ENCODE measurements at regions not wholly inside any gene's neighbourhood (a gene's known extent, or its start where the extent isn't known, plus 50 kb on each side); places are given as distances from the start of the nearest gene placed in this dataset.

DNA sequence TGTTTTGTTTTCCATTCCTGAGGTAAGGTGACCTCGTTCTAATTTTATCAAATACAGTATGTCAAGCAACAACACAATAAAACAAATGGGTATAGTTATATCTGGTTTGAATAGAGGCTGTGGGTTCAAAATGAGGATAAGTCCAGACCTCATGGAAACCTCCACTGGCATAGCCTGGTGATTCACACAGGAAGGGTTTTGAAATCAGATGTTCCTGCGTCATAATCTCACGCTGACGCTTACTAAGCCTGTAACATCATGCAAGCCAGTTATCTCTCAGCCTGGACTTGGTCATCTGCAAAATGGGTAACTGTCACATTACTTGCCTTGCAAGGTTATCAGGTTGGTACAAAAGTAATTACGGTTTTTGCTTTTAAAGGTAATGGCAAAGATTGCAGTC is 1056.3 kb upstream of the EEF2KMT start:
- POLR2A ChIA-PET, result no interaction called here
- no peaks in the 10 kb centered on the region for H3K36me3 ChIP-seq (ENCODE audit: insufficient read depth, low read length)

DNA sequence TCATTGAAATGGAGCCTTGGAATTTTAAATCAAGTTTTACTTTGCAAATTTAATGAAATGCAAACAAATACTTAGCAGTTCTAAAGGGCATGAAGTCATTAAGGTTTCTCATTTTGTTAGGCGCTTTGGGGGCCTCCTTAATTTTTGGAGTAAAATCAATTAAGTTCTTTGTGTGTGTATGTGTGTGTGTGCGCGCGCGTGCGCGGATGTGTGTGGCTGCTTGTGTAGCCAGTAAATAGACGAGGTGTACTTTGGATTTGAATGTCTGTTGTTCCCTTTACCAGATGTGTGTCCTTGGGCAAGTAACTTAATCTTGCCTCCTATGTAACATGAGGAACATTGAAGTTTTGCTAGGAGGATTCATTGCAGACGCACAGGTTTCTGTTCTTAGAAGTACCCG is 1051.4 kb upstream of the EEF2KMT start:
- Histone ChIP-seq H3K9me2 (ENCODE audit: insufficient read depth, low read length) (no peaks in the 10 kb centered on the region), H3K79me2 (ENCODE audit: insufficient read depth, low read depth, low read length) (no peaks in the 10 kb centered on the region), H4K20me1 (ENCODE audit: insufficient read depth, low read length) (no peaks in the 10 kb centered on the region), H3K4me1 (ENCODE audit: insufficient read depth, low read length, poor library complexity, severe bottlenecking) (no peaks in the 10 kb centered on the region), H3K4me2 (ENCODE audit: low read length) (no peak overlapping the region), H3K4me3 (ENCODE audit: low read depth, low read length, poor library complexity, severe bottlenecking) (no peak overlapping the region), H3K9me3 (ENCODE audit: low read length) (no peaks in the 10 kb centered on the region), H3K27ac (ENCODE audit: low read depth, low read length, poor library complexity, severe bottlenecking) (no peak overlapping the region), H3K36me3 (ENCODE audit: insufficient read depth, low read length) (no peaks in the 10 kb centered on the region), H2AFZ (ENCODE audit: low read length) (no peak overlapping the region)
- intact Hi-C loops (cut with micrococcal nuclease; ENCODE audit: unreplicated experiment), result no loop called here
- ChIA-PET POLR2A (no interaction called here), CTCF (ENCODE audit: unreplicated experiment) (no interaction called here)
- TF ChIP-seq, protein P1, sequence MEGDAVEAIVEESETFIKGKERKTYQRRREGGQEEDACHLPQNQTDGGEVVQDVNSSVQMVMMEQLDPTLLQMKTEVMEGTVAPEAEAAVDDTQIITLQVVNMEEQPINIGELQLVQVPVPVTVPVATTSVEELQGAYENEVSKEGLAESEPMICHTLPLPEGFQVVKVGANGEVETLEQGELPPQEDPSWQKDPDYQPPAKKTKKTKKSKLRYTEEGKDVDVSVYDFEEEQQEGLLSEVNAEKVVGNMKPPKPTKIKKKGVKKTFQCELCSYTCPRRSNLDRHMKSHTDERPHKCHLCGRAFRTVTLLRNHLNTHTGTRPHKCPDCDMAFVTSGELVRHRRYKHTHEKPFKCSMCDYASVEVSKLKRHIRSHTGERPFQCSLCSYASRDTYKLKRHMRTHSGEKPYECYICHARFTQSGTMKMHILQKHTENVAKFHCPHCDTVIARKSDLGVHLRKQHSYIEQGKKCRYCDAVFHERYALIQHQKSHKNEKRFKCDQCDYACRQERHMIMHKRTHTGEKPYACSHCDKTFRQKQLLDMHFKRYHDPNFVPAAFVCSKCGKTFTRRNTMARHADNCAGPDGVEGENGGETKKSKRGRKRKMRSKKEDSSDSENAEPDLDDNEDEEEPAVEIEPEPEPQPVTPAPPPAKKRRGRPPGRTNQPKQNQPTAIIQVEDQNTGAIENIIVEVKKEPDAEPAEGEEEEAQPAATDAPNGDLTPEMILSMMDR (conservative IDR thresholded peaks at IDR 0.05; ENCODE audit: low read length), result no peak
- TF ChIP-seq EZH2phosphoT487 (IDR thresholded peaks at IDR 0.05; ENCODE audit: borderline replicate concordance, low read depth, low read length), result no peak
- BruUV-seq (replicated peaks), result no TSS peak
- no peak for DNase-seq (ENCODE audit: low spot score)

More for the DNA sequence above, 1056.3 kb upstream of the EEF2KMT start:
- Histone ChIP-seq H3K9me2 (ENCODE audit: insufficient read depth, low read length) (no peaks in the 10 kb centered on the region), H3K79me2 (ENCODE audit: insufficient read depth, low read depth, low read length) (no peaks in the 10 kb centered on the region), H3K4me1 (ENCODE audit: insufficient read depth, low read length, poor library complexity, severe bottlenecking) (no peaks in the 10 kb centered on the region), H3K27ac (ENCODE audit: low read depth, low read length, poor library complexity, severe bottlenecking) (no peak overlapping the region), H4K20me1 (ENCODE audit: insufficient read depth, low read length) (no peaks in the 10 kb centered on the region), H3K4me2 (ENCODE audit: low read length) (no peak overlapping the region), H3K9me3 (ENCODE audit: low read length) (no peaks in the 10 kb centered on the region), H2AFZ (ENCODE audit: low read length) (no peak overlapping the region), H3K4me3 (ENCODE audit: low read depth, low read length, poor library complexity, severe bottlenecking) (no peak overlapping the region)
- no TSS peak for BruUV-seq (replicated peaks)
- intact Hi-C loops (cut with micrococcal nuclease; ENCODE audit: unreplicated experiment), result no loop called here
- DNase-seq (ENCODE audit: low spot score), result no peak
- CTCF ChIA-PET (ENCODE audit: unreplicated experiment), result no interaction called here
- no peak for TF ChIP-seq EZH2phosphoT487 (IDR thresholded peaks at IDR 0.05; ENCODE audit: borderline replicate concordance, low read depth, low read length)
- TF ChIP-seq, protein P1 (conservative IDR thresholded peaks at IDR 0.05; ENCODE audit: low read length), result no peak

- Histone ChIP-seq H4K20me1 (ENCODE audit: insufficient read depth, low read length) (no peaks in the 10 kb centered on the region), H3K9me2 (ENCODE audit: insufficient read depth, low read length) (no peaks in the 10 kb centered on the region), H2AFZ (ENCODE audit: low read length) (no peak overlapping the region), H3K9me3 (ENCODE audit: low read length) (no peaks in the 10 kb centered on the region), H3K79me2 (ENCODE audit: insufficient read depth, low read depth, low read length) (no peaks in the 10 kb centered on the region), H3K4me3 (ENCODE audit: low read depth, low read length, poor library complexity, severe bottlenecking) (no peak overlapping the region), H3K4me1 (ENCODE audit: insufficient read depth, low read length, poor library complexity, severe bottlenecking) (no peaks in the 10 kb centered on the region), H3K4me2 (ENCODE audit: low read length) (no peak overlapping the region), H3K36me3 (ENCODE audit: insufficient read depth, low read length) (no peaks in the 10 kb centered on the region), H3K27ac (ENCODE audit: low read depth, low read length, poor library complexity, severe bottlenecking) (no peak overlapping the region)
- DNase-seq (ENCODE audit: low spot score), result no peak
- TF ChIP-seq, protein P1 (conservative IDR thresholded peaks at IDR 0.05; ENCODE audit: low read length), result no peak
- TF ChIP-seq EZH2phosphoT487 (IDR thresholded peaks at IDR 0.05; ENCODE audit: borderline replicate concordance, low read depth, low read length), result no peak
- ChIA-PET POLR2A (no interaction called here), CTCF (ENCODE audit: unreplicated experiment) (no interaction called here)
- no TSS peak for BruUV-seq (replicated peaks)
- intact Hi-C loops (cut with micrococcal nuclease; ENCODE audit: unreplicated experiment), result no loop called here
Observed at GRCh38 chr16:6148361-6148760, 1050.8 kb upstream of the EEF2KMT start.
